HG02840 (cell line): ENCODE measurements at regions not wholly inside any gene's neighbourhood (a gene's known extent, or its start where the extent isn't known, plus 50 kb on each side); places are given as distances from the start of the nearest gene placed in this dataset.

ENCODE experiments used
- ATAC-seq: cut with Tn5 transposase; IDR thresholded peaks from one replicate; pipeline ENCODE4 v1.9.1; 2021; ENCODE audit warnings: mild to moderate bottlenecking, moderate library complexity, moderate number of reproducible peaks; ENCODE audit not compliant: unreplicated experiment, low FRiP score

- no peak for ATAC-seq
Measured at GRCh38 chr3:106711650-106712049, 665.6 kb upstream of the CCDC54 start.

GRCh38 chr3:106714400-106714799 is 662.8 kb upstream of the CCDC54 start:
- no peak for ATAC-seq

GRCh38 chr3:106715286-106715685 is 662.0 kb upstream of the CCDC54 start:
- no peak for ATAC-seq

- ATAC-seq: no peak
Measured at GRCh38 chr3:106717178-106717780, 660.0 kb upstream of the CCDC54 start.

GRCh38 chr3:106719077-106719476 is 658.2 kb upstream of the CCDC54 start:
- ATAC-seq: no peak

- ATAC-seq: no peak
Measured at GRCh38 chr3:106719583-106719982, 657.7 kb upstream of the CCDC54 start.

GRCh38 chr3:106720510-106720909 is 656.7 kb upstream of the CCDC54 start:
- ATAC-seq: no peak

GRCh38 chr3:106725566-106725965 is 651.7 kb upstream of the CCDC54 start:
- no peak for ATAC-seq

GRCh38 chr3:106728315-106729098 is 648.7 kb upstream of the CCDC54 start:
- ATAC-seq: no peak

- no peak for ATAC-seq
Measured at GRCh38 chr3:106729481-106729880, 647.8 kb upstream of the CCDC54 start.

- no peak for ATAC-seq
Measured at GRCh38 chr3:106731230-106731629, 646.0 kb upstream of the CCDC54 start.

- no peak for ATAC-seq
Measured at GRCh38 chr3:106734712-106735111, 642.5 kb upstream of the CCDC54 start.

- no peak for ATAC-seq
Measured at GRCh38 chr3:106737265-106737664, 640.0 kb upstream of the CCDC54 start.

- no peak for ATAC-seq
Measured at GRCh38 chr3:106740116-106740515, 637.1 kb upstream of the CCDC54 start.

GRCh38 chr3:106745344-106746168 is 631.7 kb upstream of the CCDC54 start:
- ATAC-seq: no peak

GRCh38 chr3:106746286-106746685 is 631.0 kb upstream of the CCDC54 start:
- no peak for ATAC-seq

- ATAC-seq: no peak
Measured at GRCh38 chr3:106748472-106749262, 628.6 kb upstream of the CCDC54 start.

- ATAC-seq: no peak
Measured at GRCh38 chr3:106750092-106750491, 627.1 kb upstream of the CCDC54 start.

- ATAC-seq: no peak
Measured at GRCh38 chr3:106755336-106755735, 621.9 kb upstream of the CCDC54 start.

GRCh38 chr3:106756901-106757300 is 620.3 kb upstream of the CCDC54 start:
- ATAC-seq: no peak

- no peak for ATAC-seq
Measured at GRCh38 chr3:106758459-106758858, 618.8 kb upstream of the CCDC54 start.
